ENCODE measurements at regions not wholly inside any gene's neighbourhood (a gene's known extent, or its start where the extent isn't known, plus 50 kb on each side); places are given as distances from the start of the nearest gene placed in this dataset.

DNA sequence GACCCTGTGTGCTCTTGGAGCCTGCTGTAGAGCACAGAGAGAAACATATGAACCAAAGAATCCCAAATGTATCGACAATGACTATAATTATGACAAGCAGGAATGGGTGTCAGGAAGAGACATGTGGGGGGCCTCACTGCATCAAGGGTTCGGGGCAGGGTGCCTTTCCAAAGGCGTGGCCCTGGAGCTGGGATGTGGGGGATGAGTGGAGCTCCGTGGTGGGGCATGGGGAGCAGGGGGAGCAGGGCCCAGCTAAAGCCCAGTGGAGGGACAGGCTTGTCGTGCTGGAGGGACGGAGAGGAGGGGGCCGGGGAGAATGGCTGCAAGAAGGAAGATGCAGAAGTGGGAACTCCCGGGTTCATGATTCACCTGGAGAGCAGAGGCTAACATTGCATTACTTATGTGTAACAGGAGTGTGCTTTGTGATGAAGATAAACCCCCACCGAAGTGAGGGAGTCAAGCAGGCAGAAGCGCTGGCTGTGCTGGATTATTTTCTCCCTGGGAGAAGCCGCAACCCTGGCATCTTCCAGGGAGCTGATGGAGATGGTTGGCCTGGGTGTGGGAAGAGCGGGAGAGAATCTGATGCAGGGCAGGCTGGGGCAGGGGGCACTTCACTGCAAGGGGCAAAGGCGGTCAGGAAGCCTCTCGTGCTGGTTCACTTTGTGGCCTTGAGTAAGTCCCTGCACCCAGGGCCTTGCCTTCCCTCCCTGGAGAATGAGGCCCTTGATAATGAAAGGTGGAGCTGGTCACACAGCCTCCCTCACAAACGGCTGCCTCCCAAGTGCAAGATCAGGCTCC, 124.6 kb upstream of the RUNX3 start:
- no peak overlapping the region for H3K4me3 ChIP-seq
- no peaks in the 10 kb centered on the region for H3K79me2 ChIP-seq
- TF ChIP-seq, protein P1, sequence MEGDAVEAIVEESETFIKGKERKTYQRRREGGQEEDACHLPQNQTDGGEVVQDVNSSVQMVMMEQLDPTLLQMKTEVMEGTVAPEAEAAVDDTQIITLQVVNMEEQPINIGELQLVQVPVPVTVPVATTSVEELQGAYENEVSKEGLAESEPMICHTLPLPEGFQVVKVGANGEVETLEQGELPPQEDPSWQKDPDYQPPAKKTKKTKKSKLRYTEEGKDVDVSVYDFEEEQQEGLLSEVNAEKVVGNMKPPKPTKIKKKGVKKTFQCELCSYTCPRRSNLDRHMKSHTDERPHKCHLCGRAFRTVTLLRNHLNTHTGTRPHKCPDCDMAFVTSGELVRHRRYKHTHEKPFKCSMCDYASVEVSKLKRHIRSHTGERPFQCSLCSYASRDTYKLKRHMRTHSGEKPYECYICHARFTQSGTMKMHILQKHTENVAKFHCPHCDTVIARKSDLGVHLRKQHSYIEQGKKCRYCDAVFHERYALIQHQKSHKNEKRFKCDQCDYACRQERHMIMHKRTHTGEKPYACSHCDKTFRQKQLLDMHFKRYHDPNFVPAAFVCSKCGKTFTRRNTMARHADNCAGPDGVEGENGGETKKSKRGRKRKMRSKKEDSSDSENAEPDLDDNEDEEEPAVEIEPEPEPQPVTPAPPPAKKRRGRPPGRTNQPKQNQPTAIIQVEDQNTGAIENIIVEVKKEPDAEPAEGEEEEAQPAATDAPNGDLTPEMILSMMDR (IDR thresholded peaks at IDR 0.05; ENCODE audit: poor library complexity) = no peak
- no peak for TF ChIP-seq EZH2phosphoT487 (IDR thresholded peaks at IDR 0.05; ENCODE audit: low read depth, severe bottlenecking, unreplicated experiment)
- no peak for TF ChIP-seq EZH2 (IDR thresholded peaks at IDR 0.05; ENCODE audit: borderline replicate concordance)
- no peak overlapping the region for H3K27ac ChIP-seq
- DNase-seq (ENCODE audit: low spot score) = no peak
- no peaks in the 10 kb centered on the region for H3K4me1 ChIP-seq (ENCODE audit: insufficient read depth)
- no peaks in the 10 kb centered on the region for H4K20me1 ChIP-seq (ENCODE audit: insufficient read depth, poor library complexity, severe bottlenecking)
- no peak overlapping the region for H3K4me2 ChIP-seq
- WGBS (ENCODE audit: low lambda C conversion rate, missing lambda C conversion rate) = 69% methylated on average over 15 of the region's 15 CpGs
- H2AFZ ChIP-seq = no peak overlapping the region
- no peaks in the 10 kb centered on the region for H3K36me3 ChIP-seq (replicated peaks; ENCODE audit: insufficient read depth, low read depth)
- H3K9me3 ChIP-seq (ENCODE audit: low read depth) = no peaks in the 10 kb centered on the region
- H3K27me3 ChIP-seq = no peaks in the 10 kb centered on the region
- no peaks in the 10 kb centered on the region for H3K9me2 ChIP-seq (replicated peaks; ENCODE audit: insufficient read depth)

DNA sequence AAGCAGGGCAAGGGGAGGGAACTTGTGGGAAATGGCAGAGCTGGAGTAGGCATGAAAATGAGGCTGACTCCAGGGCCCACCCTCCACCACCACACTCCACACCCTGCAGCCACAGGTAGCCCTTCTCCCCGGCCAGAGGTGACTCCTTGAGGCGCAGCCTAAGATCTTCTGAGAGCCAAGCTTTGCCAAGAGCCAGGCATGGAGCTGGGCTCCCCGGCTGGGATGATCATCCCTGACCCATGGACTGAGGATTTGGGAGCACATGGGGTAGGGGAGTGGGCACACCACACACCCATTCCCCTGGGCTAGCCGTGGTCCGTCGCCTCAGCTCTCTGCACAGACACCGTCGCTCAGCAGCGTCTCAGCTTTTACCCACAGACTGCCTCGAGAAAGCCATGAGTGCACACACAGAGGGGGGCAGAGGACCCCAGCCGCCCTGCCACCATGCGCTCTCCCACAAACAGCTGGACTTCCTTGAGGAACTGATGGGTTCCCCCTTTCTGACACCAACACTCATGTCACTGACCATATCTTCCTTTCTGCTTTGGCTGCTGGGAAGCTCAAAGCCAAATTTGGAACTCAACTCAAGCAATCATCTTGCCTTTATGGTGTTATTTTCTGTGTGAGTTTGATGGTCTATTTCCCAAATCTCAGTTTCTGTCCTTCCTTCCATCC, 123.6 kb upstream of the RUNX3 start:
- H3K9me2 ChIP-seq (replicated peaks; ENCODE audit: insufficient read depth) = no peaks in the 10 kb centered on the region
- DNase-seq (ENCODE audit: low spot score) = no peak

DNA sequence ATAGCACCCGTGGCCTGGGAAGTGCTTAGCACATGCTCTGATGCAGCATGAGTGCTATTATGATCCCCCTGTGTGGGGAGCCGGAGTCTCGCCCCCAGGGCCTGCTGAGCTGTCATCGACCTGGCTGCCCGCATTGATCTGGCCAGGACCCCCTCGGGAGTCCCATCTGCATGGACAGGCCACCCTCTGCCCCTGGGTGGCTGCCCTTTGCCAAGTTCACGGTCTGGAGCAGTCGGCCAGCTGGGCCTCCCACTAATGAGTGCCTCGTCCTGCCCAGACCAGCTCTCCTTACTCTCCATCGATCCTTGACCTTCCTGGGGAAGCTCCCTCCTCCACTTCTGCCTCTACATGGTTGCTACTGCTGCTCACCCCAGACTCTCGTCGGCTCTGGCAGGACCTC, 121.8 kb upstream of the RUNX3 start:
- Histone ChIP-seq H3K27ac (no peak overlapping the region), H3K27me3 (no peaks in the 10 kb centered on the region), H3K9me3 (ENCODE audit: low read depth) (no peaks in the 10 kb centered on the region), H4K20me1 (ENCODE audit: insufficient read depth, poor library complexity, severe bottlenecking) (no peaks in the 10 kb centered on the region), H3K4me2 (no peak overlapping the region), H3K9me2 (replicated peaks; ENCODE audit: insufficient read depth) (no peaks in the 10 kb centered on the region), H3K36me3 (replicated peaks; ENCODE audit: insufficient read depth, low read depth) (no peaks in the 10 kb centered on the region), H3K79me2 (no peaks in the 10 kb centered on the region), H3K4me3 (no peak overlapping the region), H3K4me1 (ENCODE audit: insufficient read depth) (no peaks in the 10 kb centered on the region), H2AFZ (no peak overlapping the region)
- no peak for TF ChIP-seq EZH2phosphoT487 (IDR thresholded peaks at IDR 0.05; ENCODE audit: low read depth, severe bottlenecking, unreplicated experiment)
- TF ChIP-seq, protein P1 (IDR thresholded peaks at IDR 0.05; ENCODE audit: poor library complexity) = no peak
- TF ChIP-seq EZH2 (IDR thresholded peaks at IDR 0.05; ENCODE audit: borderline replicate concordance) = no peak
- WGBS (ENCODE audit: low lambda C conversion rate, missing lambda C conversion rate) = 70% methylated on average over 12 of the region's 12 CpGs
- no peak for DNase-seq (ENCODE audit: low spot score)

More for the DNA sequence above, 123.6 kb upstream of the RUNX3 start:
- no peak overlapping the region for H2AFZ ChIP-seq
- TF ChIP-seq EZH2 (IDR thresholded peaks at IDR 0.05; ENCODE audit: borderline replicate concordance) (no peak), EZH2phosphoT487 (IDR thresholded peaks at IDR 0.05; ENCODE audit: low read depth, severe bottlenecking, unreplicated experiment) (no peak)
- TF ChIP-seq, protein P1 (IDR thresholded peaks at IDR 0.05; ENCODE audit: poor library complexity) = no peak
- 88% methylated on average over 12 of the region's 12 CpGs for WGBS (ENCODE audit: low lambda C conversion rate, missing lambda C conversion rate)
- no peak overlapping the region for H3K4me3 ChIP-seq
- H3K9me3 ChIP-seq (ENCODE audit: low read depth) = no peaks in the 10 kb centered on the region
- no peak overlapping the region for H3K27ac ChIP-seq
- H3K79me2 ChIP-seq = no peaks in the 10 kb centered on the region
- no peaks in the 10 kb centered on the region for H4K20me1 ChIP-seq (ENCODE audit: insufficient read depth, poor library complexity, severe bottlenecking)
- no peaks in the 10 kb centered on the region for H3K36me3 ChIP-seq (replicated peaks; ENCODE audit: insufficient read depth, low read depth)
- H3K4me1 ChIP-seq (ENCODE audit: insufficient read depth) = no peaks in the 10 kb centered on the region
- no peaks in the 10 kb centered on the region for H3K27me3 ChIP-seq
- H3K4me2 ChIP-seq = no peak overlapping the region
